HG03066 (cell line): ENCODE measurements at regions not wholly inside any gene's neighbourhood (a gene's known extent, or its start where the extent isn't known, plus 50 kb on each side); places are given as distances from the start of the nearest gene placed in this dataset.

Experiments
- ATAC-seq: cut with Tn5 transposase; IDR thresholded peaks from one replicate; pipeline ENCODE4 v1.9.1; 2021; ENCODE audit warnings: low read depth; ENCODE audit not compliant: unreplicated experiment

DNA sequence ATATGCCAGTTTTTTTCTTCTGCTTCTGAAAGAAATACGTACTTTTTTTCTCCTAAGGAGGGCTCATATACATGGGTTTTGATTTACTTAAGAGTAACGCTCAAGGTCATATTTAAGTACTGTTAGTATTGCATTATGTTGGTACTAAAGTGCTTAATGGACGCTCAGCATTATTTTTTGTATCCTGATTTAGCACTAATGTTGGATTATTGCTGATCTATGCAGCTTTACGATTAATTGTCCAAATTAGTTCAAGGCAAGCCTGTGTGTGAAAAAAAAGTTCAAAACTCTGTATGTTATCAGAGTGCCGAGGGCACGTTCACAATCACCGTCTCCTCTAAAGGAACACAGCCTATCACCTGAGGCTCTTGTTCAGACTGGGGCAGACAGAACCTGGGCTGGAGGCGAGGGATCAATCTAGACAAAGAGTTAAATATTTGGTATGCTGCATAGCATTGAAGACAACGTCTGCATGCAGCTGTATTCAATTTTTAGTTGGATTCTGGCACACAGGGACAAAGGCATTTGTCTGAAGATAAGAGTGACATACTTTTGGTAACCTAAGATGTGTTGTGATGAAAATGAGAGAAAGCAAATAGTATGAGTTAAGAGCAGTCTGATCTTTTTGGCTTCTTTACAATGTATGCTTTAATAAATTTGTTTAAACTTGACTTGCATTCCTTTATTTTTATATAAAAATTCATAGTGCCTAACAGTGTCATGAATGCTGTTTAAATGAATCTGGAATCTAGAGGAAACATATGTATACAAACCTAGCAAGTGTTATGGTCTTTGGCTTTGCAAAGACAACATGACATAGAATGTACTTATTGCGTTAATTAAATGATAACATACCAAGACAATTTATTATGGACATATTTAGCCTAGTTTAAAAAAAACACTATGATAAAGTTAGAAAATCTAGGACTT, 341.2 kb downstream of the SAMD5 start:
- no peak for ATAC-seq

DNA sequence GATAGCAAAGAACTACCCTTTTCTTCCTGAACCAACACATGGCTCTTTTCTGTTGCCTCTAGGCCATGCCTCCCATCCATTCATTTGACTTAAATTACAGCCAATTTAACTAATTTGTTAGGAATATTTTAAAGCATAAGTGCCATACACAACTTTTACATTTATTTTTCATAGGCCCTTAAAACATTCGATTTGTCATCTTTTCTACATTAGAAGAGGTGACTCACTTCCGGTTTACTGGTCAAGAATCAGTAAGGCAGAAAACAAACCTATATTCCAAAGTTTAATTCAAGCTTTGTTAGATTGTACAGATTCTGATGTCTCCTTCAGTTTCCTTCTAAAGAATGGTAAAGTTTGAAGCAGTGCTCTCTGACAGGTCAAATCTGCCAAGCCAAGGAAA, 344.3 kb downstream of the SAMD5 start:
- no peak for ATAC-seq

DNA sequence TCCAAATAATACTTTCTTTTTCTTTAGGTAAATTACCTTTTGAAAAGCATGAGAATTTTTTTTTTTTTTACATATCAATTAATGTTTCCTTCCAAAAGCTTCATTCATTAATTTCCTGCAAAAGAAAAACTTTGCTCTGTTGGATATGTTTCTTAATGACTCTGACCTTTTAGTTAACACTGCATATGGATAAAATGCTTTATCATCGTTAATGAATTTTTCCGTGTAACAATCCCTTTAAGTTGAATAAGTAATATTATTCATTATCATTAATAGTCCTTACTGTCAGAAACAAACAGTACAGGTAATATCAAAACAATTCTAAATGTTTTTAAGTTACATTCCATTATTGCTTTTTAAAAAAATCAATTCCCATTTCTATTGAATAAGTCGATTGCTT, 345.1 kb downstream of the SAMD5 start:
- ATAC-seq: no peak

DNA sequence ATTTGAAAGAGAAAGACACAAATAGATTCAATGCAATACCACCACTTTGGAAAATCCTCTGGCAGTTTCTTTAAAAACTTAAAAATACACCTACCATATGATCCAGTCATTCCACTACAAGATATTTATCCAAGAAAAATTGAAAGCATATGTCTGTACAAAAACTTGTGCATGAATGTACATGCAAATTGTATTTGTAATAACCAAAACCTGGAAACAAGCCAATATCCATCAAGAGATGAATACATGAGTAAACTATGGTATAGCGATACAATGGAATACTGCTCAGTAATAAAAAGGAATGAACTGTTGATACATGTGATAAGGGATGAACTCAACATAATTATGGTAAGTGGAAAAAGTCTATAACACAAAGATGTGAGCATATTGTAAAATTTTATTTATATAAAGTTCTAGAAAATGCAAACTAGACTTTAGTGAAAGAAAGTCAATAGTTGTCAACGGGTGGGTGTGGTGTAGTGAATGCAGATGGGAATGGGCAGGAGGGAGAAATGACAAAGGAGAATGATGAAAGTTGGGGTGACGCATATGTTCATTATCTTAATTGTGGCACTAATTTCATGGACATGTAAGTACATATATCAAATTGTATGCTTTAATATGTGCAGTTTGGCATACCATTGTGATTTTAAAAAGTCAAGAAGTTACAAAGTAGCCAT, 347.5 kb downstream of the SAMD5 start:
- ATAC-seq: no peak

DNA sequence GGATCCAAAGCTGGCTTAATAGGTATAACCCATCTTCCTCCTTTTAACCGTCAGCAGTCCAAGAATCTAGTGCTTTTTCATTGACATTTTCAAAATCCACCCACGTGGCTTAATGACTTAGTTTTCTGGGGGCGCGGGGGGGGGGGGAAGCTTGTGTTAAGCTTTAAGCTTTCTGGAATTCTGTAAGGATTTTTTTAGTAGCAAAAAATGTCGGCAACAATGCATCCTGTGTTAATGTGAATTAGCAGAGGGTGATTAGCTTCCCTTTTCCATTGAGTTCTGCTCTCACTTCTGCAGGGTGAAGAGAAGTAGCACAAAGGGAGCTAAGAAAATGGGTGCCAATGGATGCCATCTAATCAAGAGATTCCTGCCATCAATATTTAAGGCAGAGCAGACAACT, 348.2 kb downstream of the SAMD5 start:
- no peak for ATAC-seq

DNA sequence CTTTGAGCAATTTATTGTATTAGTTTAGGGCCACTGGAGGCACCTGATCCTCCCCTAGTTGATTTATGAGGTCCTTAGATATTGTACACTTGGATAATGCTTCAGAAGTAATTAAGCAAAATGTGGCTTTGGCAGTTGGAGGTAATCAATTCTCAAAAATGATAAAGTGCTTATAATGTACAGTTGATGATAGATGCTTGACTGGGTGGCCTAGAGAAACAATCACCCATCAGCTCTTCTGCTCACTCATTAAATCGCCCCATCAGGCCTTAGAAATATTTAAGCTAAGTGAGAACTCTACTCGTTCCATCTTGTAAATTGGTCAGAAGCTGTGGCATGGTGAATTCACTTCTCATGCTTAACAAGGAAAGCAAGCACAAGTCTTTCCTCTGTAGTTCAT, 349.9 kb downstream of the SAMD5 start:
- no peak for ATAC-seq

DNA sequence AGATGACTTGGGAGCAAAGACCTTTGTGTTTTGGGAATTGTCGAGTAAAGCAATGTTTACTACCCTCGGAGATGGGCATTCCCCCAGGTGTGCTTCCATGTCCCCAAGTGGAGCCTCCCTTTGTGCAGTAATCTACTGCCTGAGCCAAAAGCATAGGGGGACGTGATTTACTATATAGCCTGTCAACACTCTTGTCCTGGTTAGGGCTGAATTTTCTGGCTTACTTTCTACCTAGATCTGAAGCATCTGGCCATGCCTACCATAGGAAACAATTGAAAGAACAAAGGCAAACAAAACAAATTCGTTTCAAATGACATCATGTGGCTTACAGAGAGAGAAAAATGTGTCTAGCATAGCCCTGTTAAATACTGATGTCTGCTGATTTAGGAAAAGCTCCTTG, 350.6 kb downstream of the SAMD5 start:
- ATAC-seq: no peak

DNA sequence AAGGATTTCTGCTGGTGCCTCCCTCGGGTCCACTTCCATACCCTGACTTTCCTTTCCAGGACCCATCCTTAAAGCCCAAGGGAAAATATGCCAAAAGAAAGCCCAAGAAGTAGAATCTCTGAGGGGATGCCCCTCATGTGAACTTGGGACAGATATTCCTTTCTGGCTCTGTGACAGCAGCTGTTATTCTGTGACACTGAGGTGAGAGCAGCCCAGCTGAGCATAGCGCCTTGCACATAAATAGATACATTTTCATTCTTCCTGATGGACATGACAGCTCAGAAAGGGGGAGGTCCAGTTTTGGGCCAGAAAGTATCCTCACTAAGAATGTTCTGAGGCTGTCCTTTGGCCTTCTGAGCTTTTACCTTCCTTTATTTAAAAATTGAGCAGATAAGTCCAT, 353.2 kb downstream of the SAMD5 start:
- no peak for ATAC-seq

DNA sequence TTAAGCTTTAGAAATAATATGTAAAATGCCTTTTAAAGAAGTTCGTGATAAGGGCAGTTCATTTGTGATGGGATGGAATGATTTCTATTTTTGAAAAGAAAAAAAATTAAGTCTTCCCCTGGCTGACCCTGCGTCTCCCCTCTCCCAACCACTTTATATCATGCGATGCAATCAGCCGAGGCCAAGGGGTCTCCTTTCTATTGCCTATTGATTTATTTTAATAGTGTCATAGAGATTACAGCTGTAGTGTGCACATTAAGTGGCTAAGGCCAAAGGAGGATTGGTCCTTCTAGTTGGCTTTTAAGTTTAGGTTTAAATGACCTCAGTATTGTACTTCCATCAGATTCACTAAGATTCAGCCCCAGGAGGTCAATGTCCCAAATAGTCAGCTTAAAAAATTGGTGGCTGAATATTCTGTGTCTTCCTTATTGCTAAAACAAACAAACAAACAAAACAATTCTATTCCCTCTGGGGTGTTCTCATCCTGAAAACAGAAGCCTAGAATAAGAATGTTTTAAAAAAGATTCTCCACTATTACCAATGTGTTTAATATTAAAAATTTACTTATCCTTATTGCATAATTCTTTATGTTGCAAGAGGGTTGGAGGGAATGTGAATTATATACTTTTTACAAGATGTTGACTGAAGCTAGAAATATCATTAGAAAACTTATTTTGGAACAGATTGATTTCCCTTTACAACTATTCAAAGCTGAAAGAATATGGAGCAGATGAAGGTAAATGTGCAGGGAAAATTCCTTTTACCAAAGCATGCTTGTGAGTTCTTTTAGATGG, 359.1 kb downstream of the SAMD5 start:
- ATAC-seq: no peak

DNA sequence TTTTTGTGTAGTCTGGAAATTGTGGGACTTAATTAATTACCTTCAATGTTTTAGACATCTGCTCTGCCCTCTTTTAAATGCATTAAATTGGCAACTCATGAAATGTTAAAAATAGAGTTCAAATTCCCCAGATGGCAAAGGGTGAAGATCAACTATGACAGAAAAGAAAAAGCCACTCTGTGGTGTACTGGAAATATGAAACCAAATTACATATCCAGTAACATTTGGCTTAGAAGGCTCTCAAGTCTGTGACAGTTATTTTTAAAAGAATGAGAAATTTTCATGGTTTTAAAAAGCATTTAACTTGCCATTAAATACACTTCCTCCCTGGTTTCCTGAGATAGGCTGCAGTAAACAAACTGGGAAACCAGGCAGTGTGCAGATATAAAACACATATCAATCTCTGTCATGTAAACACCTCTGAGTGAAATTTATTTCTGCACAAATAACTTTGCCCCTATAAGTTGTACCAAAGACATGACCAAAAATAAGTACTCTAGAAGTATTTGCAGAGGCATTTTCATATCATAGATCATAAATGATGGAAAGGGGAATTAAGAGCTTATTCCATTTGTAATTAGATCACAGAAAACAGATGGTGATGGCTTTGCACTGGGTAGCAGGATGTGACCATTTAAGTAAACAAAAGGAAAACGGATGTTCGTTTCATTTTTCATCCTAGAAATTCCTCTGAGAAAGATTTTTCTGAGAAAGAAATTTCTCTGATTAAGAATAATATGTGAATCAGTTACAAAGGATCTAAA, 360.1 kb downstream of the SAMD5 start:
- ATAC-seq: no peak

DNA sequence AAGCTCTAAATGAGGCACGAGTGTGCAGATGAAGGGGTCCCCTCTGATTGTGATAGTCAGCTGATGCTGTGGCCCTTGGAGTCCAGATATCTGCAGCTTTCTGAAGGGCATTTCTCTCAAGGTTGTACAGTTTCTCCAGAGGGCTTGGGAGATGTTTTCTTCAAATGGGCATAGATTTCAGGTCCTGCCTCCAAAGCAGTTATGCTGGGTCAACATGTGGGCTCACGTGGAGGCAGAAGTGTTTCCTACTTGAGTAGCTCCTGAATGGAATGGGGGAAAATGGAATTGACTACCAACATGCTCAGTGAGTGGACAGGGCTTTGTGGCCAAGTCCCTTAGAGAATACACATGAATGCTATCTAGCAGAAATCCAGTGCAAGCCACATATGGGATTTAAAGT, 360.7 kb downstream of the SAMD5 start:
- ATAC-seq: no peak

DNA sequence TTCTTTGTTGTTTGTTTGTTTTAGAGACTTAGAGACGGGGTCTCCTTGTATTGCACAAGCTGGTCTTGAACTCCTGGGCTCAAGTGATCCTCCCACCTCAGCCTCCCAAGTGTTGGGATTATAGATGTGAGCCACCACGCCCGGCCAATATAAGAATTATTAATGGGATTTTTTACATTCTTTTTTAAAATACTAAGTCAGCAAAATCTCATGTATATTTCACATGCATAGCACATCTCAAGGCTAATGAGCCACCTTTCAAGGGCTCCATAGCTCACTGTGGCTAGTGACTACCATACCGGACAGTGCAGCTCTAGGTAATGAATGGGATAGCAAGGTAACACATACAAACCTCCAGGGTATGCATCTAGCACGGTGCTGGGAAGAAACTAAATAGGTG, 361.4 kb downstream of the SAMD5 start:
- no peak for ATAC-seq

DNA sequence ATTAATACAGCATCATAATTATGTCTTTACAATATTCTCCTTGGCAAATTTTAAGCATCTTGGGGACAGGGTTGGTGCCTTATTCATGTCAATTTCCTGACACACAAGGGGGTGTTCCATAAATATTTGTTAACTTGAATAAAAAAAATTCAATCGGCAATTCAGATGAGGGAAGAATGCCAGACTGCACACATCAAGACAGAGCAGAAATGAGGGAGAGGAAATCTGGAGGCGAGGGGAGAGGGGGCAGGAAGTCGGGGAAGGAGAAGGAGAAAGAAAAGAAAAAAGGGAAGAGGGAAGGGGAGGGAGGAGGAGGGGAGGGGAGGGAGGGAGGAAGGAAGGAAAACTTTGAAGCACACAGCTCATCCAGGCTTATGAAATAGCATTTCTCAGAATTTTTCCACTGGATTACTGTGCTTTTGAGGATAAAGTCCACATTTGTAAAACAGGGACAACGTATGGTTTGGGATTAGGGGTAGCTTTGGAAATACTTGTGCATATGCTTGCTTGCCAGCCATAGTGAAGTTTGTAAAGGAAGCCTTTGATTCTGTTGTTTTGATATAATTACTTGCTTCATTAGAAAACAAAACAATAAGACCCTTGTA, 362.1 kb downstream of the SAMD5 start:
- ATAC-seq: no peak

DNA sequence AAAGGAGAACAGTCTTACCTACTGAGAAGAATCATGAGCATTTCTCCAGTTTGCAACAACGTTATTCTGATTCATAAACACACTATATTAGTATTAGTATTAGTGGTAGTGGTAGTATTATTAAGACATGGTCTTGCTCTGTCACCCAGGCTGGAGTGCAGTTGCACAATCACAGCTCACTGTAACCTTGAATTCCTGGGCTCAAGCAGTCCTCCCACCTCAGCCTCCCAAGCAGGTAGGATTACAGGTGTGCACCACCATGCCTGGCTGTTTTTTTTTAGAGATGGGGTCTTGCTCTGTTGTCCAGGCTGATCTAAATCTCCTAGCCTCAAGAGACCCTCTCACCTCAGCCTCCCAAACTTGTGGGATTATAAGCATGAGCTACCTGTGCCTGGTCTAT, 363.5 kb downstream of the SAMD5 start:
- no peak for ATAC-seq

DNA sequence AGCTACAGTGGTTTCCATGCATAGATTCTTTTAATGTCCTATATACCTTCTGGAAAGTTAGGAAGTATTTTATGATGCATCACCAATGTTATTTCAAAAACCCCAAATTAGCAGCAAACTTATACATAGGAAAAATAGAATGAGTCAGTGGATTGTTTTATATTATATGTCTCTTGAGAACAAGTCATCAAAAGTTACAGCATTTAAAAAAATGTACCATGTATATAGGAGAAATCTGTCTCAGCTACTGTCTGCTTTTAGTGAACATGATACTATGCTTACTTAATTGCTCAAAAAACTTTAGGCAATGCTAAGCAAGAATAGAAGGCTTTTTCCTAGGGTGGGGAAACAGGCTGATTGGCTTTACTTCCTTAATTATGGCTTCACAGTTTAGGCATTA, 365.3 kb downstream of the SAMD5 start:
- ATAC-seq: no peak

DNA sequence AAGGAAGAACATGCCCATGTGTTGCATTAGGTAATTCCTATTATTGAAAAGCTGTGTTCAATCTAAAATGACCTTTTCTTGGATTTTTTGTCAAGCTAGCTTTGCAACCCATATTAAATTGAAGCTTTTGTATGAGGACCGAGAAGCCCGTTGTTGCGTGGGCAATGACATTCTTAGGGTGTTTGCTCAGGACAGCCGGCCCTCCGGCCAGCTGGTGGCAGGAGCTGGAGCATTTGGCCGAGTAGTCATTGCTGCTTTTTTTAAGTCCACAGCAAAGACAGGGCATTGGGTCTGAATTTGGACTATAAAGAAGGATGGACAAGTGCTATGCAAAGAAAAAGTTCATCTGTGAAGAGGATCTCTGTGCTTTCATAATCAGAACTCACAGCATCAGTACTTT, 365.8 kb downstream of the SAMD5 start:
- ATAC-seq: no peak

DNA sequence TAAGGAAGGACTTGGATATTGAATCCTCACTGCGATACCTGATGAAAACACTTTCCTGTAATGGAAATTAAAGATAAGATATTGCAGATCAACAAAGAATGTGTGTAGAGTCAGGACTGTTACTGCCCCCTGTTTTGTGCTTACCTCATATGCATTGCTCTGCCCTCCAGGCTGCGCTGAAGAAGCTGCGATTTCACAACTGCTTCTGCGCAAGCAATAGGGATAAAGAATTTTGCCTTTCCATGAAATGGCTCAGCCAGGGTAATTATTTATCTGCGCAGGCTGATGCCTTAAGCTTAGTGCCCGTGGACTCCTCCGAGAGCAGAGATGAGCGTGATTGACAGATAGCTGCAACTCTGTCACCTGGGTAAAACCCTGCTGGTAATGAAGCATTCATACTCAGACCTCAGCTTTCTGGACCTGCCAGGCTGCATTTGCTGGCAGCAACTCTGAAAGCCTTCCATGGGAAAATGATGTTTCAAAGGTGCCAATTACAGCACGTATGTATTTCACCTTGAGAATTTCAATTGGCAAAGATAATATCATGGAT, 370.6 kb downstream of the SAMD5 start:
- no peak for ATAC-seq

DNA sequence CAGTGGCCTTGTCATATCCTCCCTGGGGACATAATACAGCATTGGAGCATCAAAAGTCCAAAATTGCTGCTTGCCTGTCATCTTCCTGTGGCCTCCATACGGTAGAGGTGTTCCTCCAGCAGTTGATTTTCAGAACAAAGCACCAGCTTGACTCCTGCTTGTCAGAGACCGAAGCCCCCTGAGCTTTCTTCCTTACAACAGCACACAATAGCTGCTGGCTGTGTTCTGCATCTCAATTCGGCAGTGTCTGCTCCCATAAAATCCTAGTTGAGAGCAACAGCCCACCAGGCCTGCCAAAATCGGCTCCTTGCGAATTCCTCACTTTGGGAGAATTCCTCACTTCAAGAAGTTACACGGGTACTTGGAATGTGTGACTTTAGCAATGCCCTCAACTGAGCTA, 372.9 kb downstream of the SAMD5 start:
- ATAC-seq: no peak

DNA sequence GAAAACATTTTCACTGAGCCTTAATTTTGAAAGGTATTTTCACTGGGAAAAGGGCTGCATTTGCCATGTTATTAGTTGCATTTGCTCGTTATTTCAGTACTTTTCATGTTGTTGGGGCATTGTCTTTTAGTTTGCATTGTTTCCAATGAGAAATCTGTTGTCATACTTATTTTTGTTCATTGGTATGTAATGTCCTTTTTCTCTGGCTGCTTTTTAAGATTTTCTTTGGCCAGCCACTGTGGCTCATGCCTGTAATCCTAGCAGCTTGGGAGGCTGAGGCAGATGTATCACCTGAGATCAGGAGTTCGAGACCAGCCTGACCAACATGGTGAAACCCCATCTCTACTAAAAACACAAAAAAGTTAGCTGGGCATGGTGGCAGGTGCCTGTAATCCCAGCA, 379.9 kb downstream of the SAMD5 start:
- no peak for ATAC-seq

DNA sequence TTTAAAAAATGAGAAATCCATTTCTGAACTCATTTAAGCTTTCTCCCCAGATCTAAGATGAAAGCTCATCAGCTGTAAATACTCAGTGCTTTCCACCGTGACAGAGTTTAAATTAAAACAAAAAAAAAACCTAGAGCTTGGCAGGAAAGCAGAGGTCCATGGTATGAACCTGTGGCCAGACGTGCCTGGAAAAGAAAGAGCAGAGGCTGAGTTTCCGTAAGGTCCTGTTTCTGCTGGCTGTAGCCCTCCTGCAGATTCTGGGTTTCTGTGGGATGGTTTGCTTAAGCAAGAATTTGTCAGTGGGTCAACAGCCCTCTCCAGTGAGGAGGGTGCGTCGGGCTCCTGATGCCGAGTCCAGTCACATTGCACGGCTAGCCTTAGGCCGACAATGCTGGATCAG, 383.2 kb downstream of the SAMD5 start:
- ATAC-seq: no peak
